Neuron (in vitro differentiated cells): ENCODE measurements at regions not wholly inside any gene's neighbourhood (a gene's known extent, or its start where the extent isn't known, plus 50 kb on each side); places are given as distances from the start of the nearest gene placed in this dataset.

Experiments
- H2AFZ ChIP-seq: one replicate; pipeline ENCODE4 v1.6.1; 2013; ENCODE audit warnings: low read depth, mild to moderate bottlenecking, inconsistent platforms, low read length, moderate library complexity
- H3K27me3 ChIP-seq: one replicate; pipeline ENCODE4 v1.6.1; 2013; ENCODE audit warnings: low read length; ENCODE audit not compliant: insufficient read depth
- H3K36me3 ChIP-seq: one replicate; pipeline ENCODE4 v1.6.1; 2013; ENCODE audit warnings: low read length; ENCODE audit not compliant: insufficient read depth
- H3K4me1 ChIP-seq: one replicate; pipeline ENCODE4 v1.6.1; 2013; ENCODE audit warnings: low read length; ENCODE audit not compliant: insufficient read depth
- H3K4me3 ChIP-seq: 2 replicates; pipeline ENCODE4 v1.5.1; 2013; ENCODE audit warnings: mild to moderate bottlenecking, low read length, moderate library complexity
- H3K9me3 ChIP-seq: one replicate; pipeline ENCODE4 v1.6.1; 2013; ENCODE audit warnings: low read length

- Histone ChIP-seq H3K4me1 (peaks cover 23% of the 10 kb centered on the region), H3K4me3 (no peak overlapping the region), H3K27me3 (no peaks in the 10 kb centered on the region), H2AFZ (no peak overlapping the region), H3K36me3 (no peaks in the 10 kb centered on the region), H3K9me3 (no peaks in the 10 kb centered on the region)
Measured at GRCh38 chr12:107468182-107468581, 217.4 kb upstream of the PWP1 start.

GRCh38 chr12:107469011-107469410 is 216.6 kb upstream of the PWP1 start:
- no peaks in the 10 kb centered on the region for H3K27me3 ChIP-seq
- no peak overlapping the region for H3K4me3 ChIP-seq
- H2AFZ ChIP-seq, result no peak overlapping the region
- H3K4me1 ChIP-seq, result peaks cover 23% of the 10 kb centered on the region
- H3K36me3 ChIP-seq, result no peaks in the 10 kb centered on the region
- H3K9me3 ChIP-seq, result no peaks in the 10 kb centered on the region

GRCh38 chr12:107470645-107471044 is 215.0 kb upstream of the PWP1 start:
- H3K36me3 ChIP-seq, result no peaks in the 10 kb centered on the region
- H3K4me1 ChIP-seq, result peaks cover 23% of the 10 kb centered on the region
- no peaks in the 10 kb centered on the region for H3K9me3 ChIP-seq
- H3K27me3 ChIP-seq, result no peaks in the 10 kb centered on the region
- H2AFZ ChIP-seq, result no peak overlapping the region
- H3K4me3 ChIP-seq, result no peak overlapping the region

- Histone ChIP-seq H3K36me3 (no peaks in the 10 kb centered on the region), H3K9me3 (no peaks in the 10 kb centered on the region)
Measured at GRCh38 chr12:107472308-107472707, 213.3 kb upstream of the PWP1 start.

GRCh38 chr12:107474099-107474498 is 211.5 kb upstream of the PWP1 start:
- no peaks in the 10 kb centered on the region for H3K36me3 ChIP-seq
- no peak overlapping the region for H2AFZ ChIP-seq
- H3K4me3 ChIP-seq, result no peak overlapping the region
- no peaks in the 10 kb centered on the region for H3K4me1 ChIP-seq
- H3K9me3 ChIP-seq, result no peaks in the 10 kb centered on the region
- no peaks in the 10 kb centered on the region for H3K27me3 ChIP-seq

More at GRCh38 chr12:107472308-107472707, 213.3 kb upstream of the PWP1 start:
- Histone ChIP-seq H3K4me3 (no peak overlapping the region), H3K4me1 (peaks cover 9% of the 10 kb centered on the region), H2AFZ (no peak overlapping the region), H3K27me3 (no peaks in the 10 kb centered on the region)

- Histone ChIP-seq H3K36me3 (no peaks in the 10 kb centered on the region), H3K4me1 (no peaks in the 10 kb centered on the region), H2AFZ (no peak overlapping the region), H3K4me3 (no peak overlapping the region), H3K9me3 (no peaks in the 10 kb centered on the region), H3K27me3 (no peaks in the 10 kb centered on the region)
Measured at GRCh38 chr12:107474639-107475539, 210.7 kb upstream of the PWP1 start.

- Histone ChIP-seq H2AFZ (no peak overlapping the region), H3K27me3 (no peaks in the 10 kb centered on the region)
Measured at GRCh38 chr12:107475900-107476299, 209.7 kb upstream of the PWP1 start.

GRCh38 chr12:107477018-107477417 is 208.6 kb upstream of the PWP1 start:
- Histone ChIP-seq H3K36me3 (no peaks in the 10 kb centered on the region), H3K4me1 (no peaks in the 10 kb centered on the region), H2AFZ (no peak overlapping the region), H3K27me3 (no peaks in the 10 kb centered on the region), H3K9me3 (no peaks in the 10 kb centered on the region), H3K4me3 (no peak overlapping the region)

More at GRCh38 chr12:107475900-107476299, 209.7 kb upstream of the PWP1 start:
- H3K9me3 ChIP-seq, result no peaks in the 10 kb centered on the region
- H3K36me3 ChIP-seq, result no peaks in the 10 kb centered on the region
- no peak overlapping the region for H3K4me3 ChIP-seq
- H3K4me1 ChIP-seq, result no peaks in the 10 kb centered on the region

GRCh38 chr12:107477947-107478610 is 207.5 kb upstream of the PWP1 start:
- H3K9me3 ChIP-seq, result no peaks in the 10 kb centered on the region
- H3K4me1 ChIP-seq, result no peaks in the 10 kb centered on the region
- no peak overlapping the region for H3K4me3 ChIP-seq
- H3K36me3 ChIP-seq, result no peaks in the 10 kb centered on the region
- no peak overlapping the region for H2AFZ ChIP-seq
- H3K27me3 ChIP-seq, result no peaks in the 10 kb centered on the region

- no peak overlapping the region for H2AFZ ChIP-seq
- no peaks in the 10 kb centered on the region for H3K9me3 ChIP-seq
- no peak overlapping the region for H3K4me3 ChIP-seq
- H3K4me1 ChIP-seq, result no peaks in the 10 kb centered on the region
- H3K27me3 ChIP-seq, result no peaks in the 10 kb centered on the region
- H3K36me3 ChIP-seq, result no peaks in the 10 kb centered on the region
Measured at GRCh38 chr12:107478881-107479280, 206.7 kb upstream of the PWP1 start.

GRCh38 chr12:107480836-107481608 is 204.6 kb upstream of the PWP1 start:
- Histone ChIP-seq H3K9me3 (no peaks in the 10 kb centered on the region), H3K4me1 (no peaks in the 10 kb centered on the region), H3K36me3 (no peaks in the 10 kb centered on the region), H3K4me3 (no peak overlapping the region), H2AFZ (no peak overlapping the region), H3K27me3 (no peaks in the 10 kb centered on the region)

- no peaks in the 10 kb centered on the region for H3K36me3 ChIP-seq
- H3K9me3 ChIP-seq, result no peaks in the 10 kb centered on the region
- no peaks in the 10 kb centered on the region for H3K27me3 ChIP-seq
- no peak overlapping the region for H2AFZ ChIP-seq
- H3K4me1 ChIP-seq, result no peaks in the 10 kb centered on the region
- no peak overlapping the region for H3K4me3 ChIP-seq
Measured at GRCh38 chr12:107484230-107484629, 201.4 kb upstream of the PWP1 start.

GRCh38 chr12:107484941-107485340 is 200.7 kb upstream of the PWP1 start:
- Histone ChIP-seq H3K4me3 (no peak overlapping the region), H3K9me3 (no peaks in the 10 kb centered on the region), H3K27me3 (no peaks in the 10 kb centered on the region), H2AFZ (no peak overlapping the region), H3K4me1 (no peaks in the 10 kb centered on the region), H3K36me3 (no peaks in the 10 kb centered on the region)
